Superior temporal gyrus (tissue), 1 donor: ENCODE measurements at regions not wholly inside any gene's neighbourhood (a gene's known extent, or its start where the extent isn't known, plus 50 kb on each side); places are given as distances from the start of the nearest gene placed in this dataset.

Source experiments
- DNase-seq: peaks from one replicate; pipeline ENCODE4 v3.0.0-alpha.2; 2016; ENCODE audit errors: extremely low spot score

DNA sequence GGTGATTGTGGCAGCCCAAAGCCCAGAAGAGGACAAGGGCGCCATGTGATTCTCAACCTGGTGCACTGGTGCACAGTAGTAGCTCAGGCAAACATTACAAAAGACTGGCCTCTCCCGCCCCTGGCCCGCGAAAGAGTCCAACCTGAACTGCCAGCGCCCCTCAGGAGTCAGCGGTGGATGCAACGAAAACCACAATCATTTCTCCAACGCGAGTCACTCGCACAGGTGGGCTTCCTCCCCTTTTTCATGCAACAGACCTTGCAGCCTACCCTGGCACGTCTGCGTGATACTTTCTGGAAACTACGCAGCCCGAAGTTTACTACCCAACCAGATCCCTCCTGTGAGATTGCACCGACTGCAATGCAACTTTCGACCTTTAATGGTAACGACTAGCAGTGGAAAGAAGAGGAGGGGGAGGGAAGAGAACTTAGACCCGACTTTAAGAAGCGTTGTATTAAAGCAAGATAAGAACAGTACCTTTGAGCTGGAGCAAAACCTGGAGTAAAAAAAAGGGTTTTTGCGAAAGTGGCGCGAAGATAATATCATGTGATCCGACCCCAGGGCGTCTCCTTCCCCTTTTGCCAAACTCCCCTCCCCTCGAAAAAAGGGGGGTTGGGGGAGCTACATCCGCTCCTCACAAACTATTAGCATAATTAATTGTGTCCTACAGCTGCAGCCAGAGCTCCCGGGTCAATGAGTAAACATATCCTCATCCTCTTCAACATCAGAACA, 63.3 kb upstream of the CCDC160 start:
- DNase-seq: no peak

DNA sequence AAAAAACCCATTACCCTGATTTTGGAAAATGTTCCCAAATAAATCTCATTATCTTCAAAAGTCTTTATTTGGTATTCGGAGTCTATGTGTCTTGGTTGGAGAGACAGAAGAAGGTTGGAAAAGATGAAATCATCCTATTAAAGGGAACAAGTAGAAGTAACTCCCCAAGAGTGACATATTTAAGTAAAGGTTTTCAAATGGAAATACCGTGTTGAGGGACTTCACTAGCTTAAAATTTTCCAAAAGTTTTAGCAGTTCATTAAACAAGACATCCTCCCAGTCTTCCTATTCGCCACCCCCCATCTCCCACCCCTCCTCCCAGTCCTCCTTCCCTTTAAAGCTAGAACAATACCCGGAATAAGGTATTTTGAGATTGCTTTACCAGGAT, 62.7 kb upstream of the CCDC160 start:
- no peak for DNase-seq

DNA sequence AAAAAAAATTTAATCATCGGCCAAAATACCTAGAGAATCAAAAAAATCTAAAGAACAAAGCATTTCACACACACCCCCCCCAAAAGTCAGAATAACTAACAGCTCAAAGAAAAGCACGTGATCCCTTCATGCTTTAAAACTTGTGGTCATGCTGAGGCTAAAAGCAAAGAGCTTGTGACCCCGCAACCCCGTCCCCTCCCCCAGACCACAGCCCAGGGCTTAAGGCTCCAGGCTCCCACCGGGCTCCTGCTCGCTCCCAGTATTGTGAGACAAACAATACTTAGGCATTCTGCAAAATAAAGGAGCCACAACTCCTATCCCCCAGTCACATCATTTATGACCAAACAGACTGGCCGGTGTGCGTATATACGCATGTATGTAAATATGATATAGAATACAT, 62.1 kb upstream of the CCDC160 start:
- no peak for DNase-seq

DNA sequence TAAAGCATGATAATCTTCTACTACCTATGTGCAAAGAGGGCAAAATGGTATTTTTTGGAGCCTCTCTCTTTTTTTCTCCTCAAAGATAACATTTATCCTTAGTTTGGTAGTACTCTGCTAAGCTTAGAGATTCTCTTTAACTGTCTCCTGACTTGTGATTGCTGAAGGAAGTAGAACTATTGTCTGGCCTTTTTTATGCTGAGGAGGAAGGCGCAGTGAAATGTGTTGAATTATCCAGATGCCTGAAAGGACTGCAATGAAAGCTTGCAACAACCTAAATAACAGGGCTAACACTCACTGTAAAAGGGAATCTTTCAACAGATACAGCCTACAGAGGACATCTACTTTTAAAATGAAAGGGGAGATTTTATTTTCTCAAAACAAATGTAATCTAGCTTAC, 59.5 kb upstream of the CCDC160 start:
- DNase-seq: no peak

DNA sequence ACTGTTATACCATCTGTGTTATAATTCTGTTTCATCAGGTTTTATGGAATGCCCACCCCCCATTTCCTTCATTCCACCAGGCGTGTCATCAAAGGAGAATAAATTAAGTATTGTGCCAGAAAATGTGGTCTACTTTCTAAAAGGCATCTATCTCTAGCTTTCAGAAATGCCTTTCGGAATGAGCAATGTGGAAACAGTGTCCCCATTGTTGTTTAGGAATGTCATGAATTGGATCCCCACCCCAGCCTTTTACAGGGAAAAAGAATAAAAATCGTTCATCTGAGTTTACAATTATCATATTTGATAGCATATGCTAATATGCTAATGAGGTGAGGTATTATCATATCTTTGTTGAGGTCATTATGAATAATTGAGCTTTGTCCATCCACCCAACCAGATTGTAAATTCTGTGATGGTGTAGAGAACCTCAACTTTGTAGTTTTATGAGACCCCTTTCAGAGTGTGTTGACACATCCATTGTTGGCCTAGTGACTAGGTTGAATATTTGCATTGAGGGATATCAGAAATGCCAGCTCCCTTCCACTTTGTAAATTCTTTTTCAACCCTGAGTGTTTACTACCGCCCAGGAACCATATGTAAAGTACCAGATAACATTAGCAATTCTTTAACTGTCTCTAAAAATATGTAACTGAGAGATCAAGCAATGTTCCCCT, 56.2 kb upstream of the CCDC160 start:
- DNase-seq: no peak

DNA sequence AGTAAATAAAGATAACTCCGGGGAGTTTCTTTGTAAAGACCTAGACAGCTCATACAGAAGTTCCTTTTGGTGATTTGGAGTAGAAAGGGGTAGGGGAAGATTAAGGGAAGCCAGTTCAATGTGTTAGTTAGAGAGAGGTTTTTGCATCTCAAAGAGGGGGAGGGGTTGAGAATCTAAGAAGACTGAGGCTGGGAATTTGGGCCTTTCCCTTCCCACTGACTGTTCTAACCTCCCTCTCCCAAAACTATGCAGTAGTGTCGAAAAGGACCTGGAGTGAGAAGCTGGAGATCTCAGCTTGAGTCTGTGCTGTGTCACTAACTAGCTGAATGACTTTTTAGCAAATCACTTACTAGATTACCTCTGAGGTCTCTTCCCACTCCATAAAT, 55.7 kb upstream of the CCDC160 start:
- no peak for DNase-seq

DNA sequence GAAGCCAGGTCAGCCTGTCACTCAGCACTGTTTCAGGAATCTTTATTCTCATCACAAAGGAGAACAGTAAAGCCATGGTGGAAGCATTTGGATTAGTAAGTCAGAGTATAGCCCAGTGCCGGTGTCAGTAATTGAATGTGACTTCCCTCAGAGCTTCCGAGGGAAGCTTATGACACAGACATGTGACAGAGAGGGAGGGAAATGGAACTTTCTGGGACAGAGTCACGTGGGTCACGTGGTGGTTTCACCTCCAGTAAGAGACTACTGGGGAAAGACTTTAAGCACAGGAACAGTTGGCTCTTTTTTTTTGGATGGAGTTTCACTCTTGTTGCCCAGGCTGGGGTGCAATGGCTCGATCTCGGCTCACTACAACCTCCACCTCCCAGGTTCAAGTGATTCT, 53.3 kb upstream of the CCDC160 start:
- DNase-seq: no peak

DNA sequence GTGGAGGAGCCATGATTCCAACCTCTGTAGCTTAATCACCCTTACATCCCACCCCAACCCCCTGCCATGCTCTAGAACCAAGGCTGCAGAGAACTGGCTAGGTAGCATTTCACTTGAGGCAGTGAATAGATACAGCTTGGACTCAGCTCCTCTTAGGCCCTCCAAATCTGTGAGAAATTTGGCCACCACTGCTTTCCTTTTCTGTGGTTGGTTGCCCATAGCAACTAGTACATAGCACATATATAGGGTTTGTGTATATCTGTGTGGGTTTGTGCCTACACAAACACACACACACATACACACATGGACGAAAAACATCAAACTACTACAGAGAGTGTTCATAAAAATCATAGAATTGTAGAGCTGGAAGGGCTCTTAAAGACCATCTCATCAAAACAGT, 52.0 kb upstream of the CCDC160 start:
- DNase-seq: no peak

DNA sequence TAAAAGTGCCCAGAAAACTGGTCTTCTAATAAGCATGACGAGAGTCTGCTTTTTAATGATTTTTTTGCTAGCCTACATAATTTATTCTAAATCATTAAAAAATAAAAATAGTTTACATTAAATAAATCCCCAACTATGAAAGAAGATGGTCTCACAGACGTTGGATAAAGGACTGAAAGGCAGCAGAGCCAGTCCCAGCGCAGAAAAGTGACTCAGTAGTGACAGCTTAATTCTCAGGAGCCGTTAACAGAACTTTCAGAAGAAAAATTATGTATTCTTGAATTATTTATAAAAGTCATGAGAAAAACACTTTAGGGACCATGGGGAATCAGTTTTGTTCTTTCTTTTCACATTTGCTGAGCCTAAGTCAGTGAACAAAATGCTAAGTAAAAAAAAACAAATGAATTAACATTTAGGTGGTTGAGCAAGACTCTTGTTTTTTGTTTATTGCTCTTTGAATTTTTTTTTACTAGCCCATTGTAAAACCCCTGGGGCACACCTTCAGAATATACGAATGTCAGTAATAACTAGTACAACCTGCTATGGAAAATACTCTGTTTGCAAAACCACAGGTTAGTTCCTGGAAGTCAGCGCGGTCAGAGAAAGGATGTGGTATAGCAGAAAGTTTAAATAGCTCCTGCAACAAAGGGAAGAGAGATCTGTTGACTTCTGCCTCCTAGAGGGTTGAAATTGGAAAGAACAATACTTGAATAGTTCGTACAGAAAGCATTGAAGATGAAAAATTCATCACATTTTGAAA, 50.4 kb upstream of the CCDC160 start:
- no peak for DNase-seq
